GM18519 (cell line): ENCODE measurements at regions not wholly inside any gene's neighbourhood (a gene's known extent, or its start where the extent isn't known, plus 50 kb on each side); places are given as distances from the start of the nearest gene placed in this dataset.
"Not testable (repeated sequence)": the region's sequence is repeated elsewhere in the genome, so short reads cannot be mapped to it uniquely, and the experiment has no call there.

Experiments
- ATAC-seq: cut with Tn5 transposase; IDR thresholded peaks from one replicate; pipeline ENCODE4 v1.9.1; 2021; ENCODE audit warnings: mild to moderate bottlenecking, moderate library complexity; ENCODE audit not compliant: unreplicated experiment, low FRiP score

- ATAC-seq: no peak
Measured at GRCh38 chr11:90323289-90323688, 100.4 kb upstream of the CHORDC1 start.

GRCh38 chr11:90321018-90321417, 98.2 kb upstream of the CHORDC1 start:
- no peak for ATAC-seq

GRCh38 chr11:90318651-90319050, 95.8 kb upstream of the CHORDC1 start:
- no peak for ATAC-seq

- no peak for ATAC-seq
Measured at GRCh38 chr11:90310210-90310609, 87.4 kb upstream of the CHORDC1 start.

- ATAC-seq: no peak
Measured at GRCh38 chr11:90309693-90310092, 86.8 kb upstream of the CHORDC1 start.

GRCh38 chr11:90294526-90294925, 71.7 kb upstream of the CHORDC1 start:
- no peak for ATAC-seq

- ATAC-seq: no peak
Measured at GRCh38 chr11:90294091-90294490, 71.2 kb upstream of the CHORDC1 start.

- ATAC-seq: no peak
Measured at GRCh38 chr11:90288212-90288821, 65.5 kb upstream of the CHORDC1 start.

GRCh38 chr11:90286640-90287039, 63.8 kb upstream of the CHORDC1 start:
- no peak for ATAC-seq

GRCh38 chr11:90284171-90284570, 61.3 kb upstream of the CHORDC1 start:
- no peak for ATAC-seq

GRCh38 chr11:90282551-90283071, 59.8 kb upstream of the CHORDC1 start:
- not testable (repeated sequence) for ATAC-seq

- ATAC-seq: no peak
Measured at GRCh38 chr11:90274362-90274761, 51.5 kb upstream of the CHORDC1 start.
